ENCODE measurements at regions not wholly inside any gene's neighbourhood (a gene's known extent, or its start where the extent isn't known, plus 50 kb on each side); places are given as distances from the start of the nearest gene placed in this dataset.

DNA sequence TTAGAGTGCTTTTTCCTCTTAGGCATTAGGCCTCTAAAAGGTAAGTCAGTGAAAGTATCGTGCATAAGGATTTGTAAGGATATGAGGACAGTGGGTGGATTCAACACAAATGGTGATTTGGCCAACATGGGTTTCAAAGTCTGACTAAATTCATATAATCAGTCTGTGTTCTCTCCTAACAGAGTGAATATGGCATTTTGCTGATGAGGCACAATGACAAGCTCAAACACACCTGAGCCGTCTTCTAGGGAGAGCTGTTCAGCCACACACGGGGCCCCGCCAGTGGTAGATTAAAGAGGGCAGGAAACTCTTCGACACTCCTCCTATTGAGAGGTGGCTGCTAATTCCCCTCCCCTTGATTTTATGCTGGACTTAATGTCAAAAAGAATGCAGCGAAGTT is 59.5 kb upstream of the PROKR2 start:
- Histone ChIP-seq H3K27ac (ENCODE audit: low read depth in 1 of 2, low read length in 2 of 2) (no peak overlapping the region), H3K4me1 (ENCODE audit: control insufficient read depth in 1 of 2, insufficient read depth in 2 of 2, low read length in 2 of 2) (no peaks in the 10 kb centered on the region), H4K20me1 (ENCODE audit: insufficient read depth, low read length) (no peaks in the 10 kb centered on the region), H3K27me3 (ENCODE audit: control insufficient read depth in 2 of 2, insufficient read depth in 2 of 2, low read length in 2 of 2) (no peaks in the 10 kb centered on the region), H3K4me2 (replicated peaks; ENCODE audit: extremely low read depth, low read length, poor library complexity, severe bottlenecking) (no peak overlapping the region), H3K4me3 (replicated peaks in 1 of 3; ENCODE audit: low read depth in 2 of 3, low read length in 3 of 3) (no peak overlapping the region), H2AFZ (ENCODE audit: insufficient read depth, low read depth, low read length, poor library complexity, severe bottlenecking) (no peak overlapping the region), H3K79me2 (ENCODE audit: insufficient read depth, low read length) (no peaks in the 10 kb centered on the region), H3K9me3 (replicated peaks in 1 of 2; ENCODE audit: control insufficient read depth in 1 of 2, insufficient read depth in 1 of 2, low read length in 2 of 2) (peaks cover 0 to under 1% of the 10 kb centered on the region in 2 donors), H3K9ac (ENCODE audit: insufficient read depth, low read length, poor library complexity, severe bottlenecking) (no peak overlapping the region), H3K36me3 (replicated peaks in 1 of 2; ENCODE audit: control insufficient read depth in 1 of 2, insufficient read depth in 2 of 2, low read length in 2 of 2) (no peaks in the 10 kb centered on the region)
- no CpG with 5 or more reads among the region's 6 CpGs for WGBS (ENCODE audit: insufficient coverage)
- Mint-ChIP-seq H3K27ac (no peak overlapping the region), H3K27me3 (ENCODE audit: low read depth in 3 of 3) (peaks cover 10 to 16% (median 13%) of the 10 kb centered on the region in 3 donors), H3K36me3 (no peaks in the 10 kb centered on the region), H3K4me1 (no peaks in the 10 kb centered on the region), H3K9me3 (peaks cover 0 to 12% (median 7%) of the 10 kb centered on the region in 7 donors), H3K4me3 (no peak overlapping the region)
- intact Hi-C loops (cut with micrococcal nuclease): no loop called here
- TF ChIP-seq, protein P1, sequence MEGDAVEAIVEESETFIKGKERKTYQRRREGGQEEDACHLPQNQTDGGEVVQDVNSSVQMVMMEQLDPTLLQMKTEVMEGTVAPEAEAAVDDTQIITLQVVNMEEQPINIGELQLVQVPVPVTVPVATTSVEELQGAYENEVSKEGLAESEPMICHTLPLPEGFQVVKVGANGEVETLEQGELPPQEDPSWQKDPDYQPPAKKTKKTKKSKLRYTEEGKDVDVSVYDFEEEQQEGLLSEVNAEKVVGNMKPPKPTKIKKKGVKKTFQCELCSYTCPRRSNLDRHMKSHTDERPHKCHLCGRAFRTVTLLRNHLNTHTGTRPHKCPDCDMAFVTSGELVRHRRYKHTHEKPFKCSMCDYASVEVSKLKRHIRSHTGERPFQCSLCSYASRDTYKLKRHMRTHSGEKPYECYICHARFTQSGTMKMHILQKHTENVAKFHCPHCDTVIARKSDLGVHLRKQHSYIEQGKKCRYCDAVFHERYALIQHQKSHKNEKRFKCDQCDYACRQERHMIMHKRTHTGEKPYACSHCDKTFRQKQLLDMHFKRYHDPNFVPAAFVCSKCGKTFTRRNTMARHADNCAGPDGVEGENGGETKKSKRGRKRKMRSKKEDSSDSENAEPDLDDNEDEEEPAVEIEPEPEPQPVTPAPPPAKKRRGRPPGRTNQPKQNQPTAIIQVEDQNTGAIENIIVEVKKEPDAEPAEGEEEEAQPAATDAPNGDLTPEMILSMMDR (IDR thresholded peaks at IDR 0.05): no peak
- DNase-seq: no peak

DNA sequence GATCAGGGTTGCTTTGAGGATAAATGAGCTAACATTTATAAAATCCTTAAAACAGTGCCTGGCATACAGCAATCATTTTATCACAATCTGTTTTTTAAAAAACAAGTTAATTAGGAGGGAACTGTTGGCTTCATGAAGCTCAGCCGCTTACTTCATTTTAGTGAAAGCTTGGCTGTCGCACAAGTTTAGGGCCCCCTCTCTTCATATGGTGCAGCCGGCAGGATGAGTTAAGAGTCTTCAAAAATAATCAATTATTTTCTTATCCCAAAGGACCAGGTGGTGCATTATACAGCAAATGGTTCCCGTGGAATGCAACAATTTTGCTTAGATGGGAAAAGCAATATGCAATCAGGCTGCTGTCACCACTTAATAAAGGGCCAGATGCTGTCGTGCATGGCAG is 57.4 kb upstream of the PROKR2 start:
- TF ChIP-seq, protein P1 (IDR thresholded peaks at IDR 0.05): no peak
- no peaks in the 10 kb centered on the region for H3K4me1 Mint-ChIP-seq
- no peak overlapping the region for H3K4me2 ChIP-seq (replicated peaks; ENCODE audit: extremely low read depth, low read length, poor library complexity, severe bottlenecking)
- no peak overlapping the region for H3K27ac Mint-ChIP-seq
- H3K79me2 ChIP-seq (ENCODE audit: insufficient read depth, low read length): no peaks in the 10 kb centered on the region
- H3K27me3 ChIP-seq (ENCODE audit: control insufficient read depth in 2 of 2, insufficient read depth in 2 of 2, low read length in 2 of 2): no peaks in the 10 kb centered on the region
- no peak overlapping the region for H3K4me3 Mint-ChIP-seq
- no peaks in the 10 kb centered on the region for H4K20me1 ChIP-seq (ENCODE audit: insufficient read depth, low read length)
- WGBS (ENCODE audit: insufficient coverage): 95% methylated on average over 2 of the region's 5 CpGs
- H3K27ac ChIP-seq (ENCODE audit: low read depth in 1 of 2, low read length in 2 of 2): no peak overlapping the region
- no peaks in the 10 kb centered on the region for H3K36me3 Mint-ChIP-seq
- no peaks in the 10 kb centered on the region for H3K36me3 ChIP-seq (replicated peaks in 1 of 2; ENCODE audit: control insufficient read depth in 1 of 2, insufficient read depth in 2 of 2, low read length in 2 of 2)
- intact Hi-C loops (cut with micrococcal nuclease): no loop called here
- peaks cover 9 to 17% (median 13%) of the 10 kb centered on the region in 3 donors for H3K27me3 Mint-ChIP-seq (ENCODE audit: low read depth in 3 of 3)
- H3K9me3 Mint-ChIP-seq: peaks cover 0 to 12% (median 5%) of the 10 kb centered on the region in 7 donors
- no peaks in the 10 kb centered on the region for H3K9me3 ChIP-seq (replicated peaks in 1 of 2; ENCODE audit: control insufficient read depth in 1 of 2, insufficient read depth in 1 of 2, low read length in 2 of 2)
- no peaks in the 10 kb centered on the region for H3K4me1 ChIP-seq (ENCODE audit: control insufficient read depth in 1 of 2, insufficient read depth in 2 of 2, low read length in 2 of 2)
- no peak overlapping the region for H2AFZ ChIP-seq (ENCODE audit: insufficient read depth, low read depth, low read length, poor library complexity, severe bottlenecking)
- no peak overlapping the region for H3K4me3 ChIP-seq (replicated peaks in 1 of 3; ENCODE audit: low read depth in 2 of 3, low read length in 3 of 3)
- no peak for DNase-seq
- no peak overlapping the region for H3K9ac ChIP-seq (ENCODE audit: insufficient read depth, low read length, poor library complexity, severe bottlenecking)
